GM12878 (cell line): ENCODE measurements at regions not wholly inside any gene's neighbourhood (a gene's known extent, or its start where the extent isn't known, plus 50 kb on each side); places are given as distances from the start of the nearest gene placed in this dataset.

ENCODE experiments used
- ATAC-seq: fragments of 200-7000 bp; cut with Tn5 transposase; 3 replicates; pipeline ENCODE4 v1.9.1; 2020; ENCODE audit warnings: mild to moderate bottlenecking, moderate library complexity
- BruUV-seq: library from RNA; stranded (reverse); fragments of 400-500 nt; replicated peaks from 2 replicates; lab custom pipeline; 2021; lab: Mats Ljungman, UMichigan
- CTCF ChIA-PET: fragments of 300-600 bp; sonication (Branson Sonifier 250); formaldehyde crosslinking; extraction: SDS; loops from one replicate; lab custom pipeline; 2021; ENCODE audit warnings: inconsistent platforms; lab: Yijun Ruan, JAX
- POLR2A ChIA-PET: fragments of 350-600 bp; formaldehyde crosslinking; extraction: SDS; loops from one replicate; lab custom pipeline; 2021; ENCODE audit warnings: inconsistent platforms; lab: Charles Lee
- RAD21 ChIA-PET: fragments of 300-600 bp; sonication (Branson Sonifier 250); formaldehyde crosslinking; loops from one replicate; lab custom pipeline; 2023; ENCODE audit warnings: antibody characterized with exemption; ENCODE audit not compliant: unreplicated experiment; lab: Charles Lee
- SMC1A ChIA-PET: fragments of 300-600 bp; sonication (Branson Sonifier 250); formaldehyde crosslinking; loops from one replicate; lab custom pipeline; 2023; ENCODE audit not compliant: unreplicated experiment, uncharacterized antibody; lab: Charles Lee
- DNase-seq: peaks from one replicate; pipeline ENCODE4 v3.0.0-alpha.2; 2011; ENCODE audit warnings: low read depth, low spot score
- FAIRE-seq: peaks from 3 replicates; lab custom pipeline; 2011; peaks lifted over from hg19 to GRCh38; lab: Jason Lieb, UNC
- H2AFZ ChIP-seq: 2 replicates; pipeline ENCODE4 v1.6.0; 2011; ENCODE audit warnings: low read depth, low read length, control low read depth; ENCODE audit not compliant: control insufficient read depth
- H3K27ac ChIP-seq: 2 replicates; pipeline ENCODE4 v1.5.1; 2011; ENCODE audit warnings: control low read depth; ENCODE audit not compliant: control insufficient read depth, insufficient read depth
- H3K27me3 ChIP-seq, 2 experiments: replicated peaks in 1 of 2; 2 replicates each; pipeline versions ENCODE4 v1.6.0 to v1.6.1; 2011; ENCODE audit warnings: low read length in 1 of 2; ENCODE audit not compliant: control insufficient read depth in 2 of 2, insufficient read depth in 2 of 2
- H3K36me3 ChIP-seq, 2 experiments: 2 replicates each; pipeline ENCODE4 v1.5.1; 2011; ENCODE audit warnings: low read length in 1 of 2; ENCODE audit not compliant: control insufficient read depth in 2 of 2, insufficient read depth in 2 of 2
- H3K4me1 ChIP-seq: 2 replicates; pipeline ENCODE4 v1.6.1; 2011; ENCODE audit warnings: mild to moderate bottlenecking, low read length, moderate library complexity, mixed read lengths; ENCODE audit not compliant: control insufficient read depth, insufficient read depth
- H3K4me2 ChIP-seq: 2 replicates; pipeline ENCODE4 v1.6.0; 2011; ENCODE audit warnings: control low read depth; ENCODE audit not compliant: control insufficient read depth, insufficient read depth
- H3K4me3 ChIP-seq: fragments of 200-600 bp; sonication (generic); 2 replicates; pipeline ENCODE4 v1.5.1; 2016
- H3K79me2 ChIP-seq: 2 replicates; pipeline ENCODE4 v1.6.0; 2011; ENCODE audit warnings: low read length; ENCODE audit not compliant: control insufficient read depth, insufficient read depth
- H3K9ac ChIP-seq: 2 replicates; pipeline ENCODE4 v1.8.0; 2011; ENCODE audit warnings: low read length, control low read depth, mixed read lengths; ENCODE audit not compliant: control insufficient read depth, insufficient read depth
- H3K9me3 ChIP-seq: replicated peaks from 3 replicates; pipeline ENCODE4 v1.5.1; 2011; ENCODE audit warnings: mild to moderate bottlenecking, low read length; ENCODE audit not compliant: control insufficient read depth, insufficient read depth
- H4K20me1 ChIP-seq: 2 replicates; pipeline ENCODE4 v1.6.0; 2011; ENCODE audit not compliant: control insufficient read depth, insufficient read depth
- BCL11A ChIP-seq: IDR thresholded peaks from 2 replicates; pipeline ENCODE4 v1.6.1; 2011; ENCODE audit warnings: low read depth, low read length
- BCL3 ChIP-seq: IDR thresholded peaks from 2 replicates; pipeline ENCODE4 v1.6.1; 2011; ENCODE audit warnings: borderline replicate concordance, low read depth, mild to moderate bottlenecking, moderate library complexity, low read length; ENCODE audit not compliant: insufficient read depth, poor library complexity, severe bottlenecking
- CHD2 ChIP-seq: IDR thresholded peaks from 2 replicates; pipeline ENCODE4 v1.6.1; 2011; ENCODE audit warnings: low read depth, low read length, improper control_type of control experiment, borderline replicate concordance
- CREM ChIP-seq: IDR thresholded peaks from 2 replicates; pipeline ENCODE4 v1.6.1; 2014; ENCODE audit warnings: antibody characterized with exemption, low read depth
- E2F8 ChIP-seq: fragments of 450-650 bp; IDR thresholded peaks from 2 replicates; pipeline ENCODE4 v1.6.1; 2018; ENCODE audit warnings: mild to moderate bottlenecking, low read depth, moderate library complexity; ENCODE audit not compliant: partially characterized antibody
- ESRRA ChIP-seq: IDR thresholded peaks from 2 replicates; pipeline ENCODE4 v1.6.1; 2012; ENCODE audit warnings: mild to moderate bottlenecking, low read length, improper control_type of control experiment
- GABPA ChIP-seq: IDR thresholded peaks from 2 replicates; pipeline ENCODE4 v1.6.1; 2014; ENCODE audit warnings: antibody characterized with exemption, low read depth, mild to moderate bottlenecking, inconsistent platforms
- IKZF1 ChIP-seq: fragments of 450-650 bp; conservative IDR thresholded peaks from 2 replicates; pipeline ENCODE4 v1.6.1; 2017; ENCODE audit warnings: antibody characterized with exemption, mild to moderate bottlenecking
- JUND ChIP-seq: IDR thresholded peaks from 2 replicates; pipeline ENCODE4 v1.6.1; 2012; ENCODE audit warnings: low read depth, mild to moderate bottlenecking, low read length, improper control_type of control experiment, moderate library complexity
- MXI1 ChIP-seq: fragments of 150-350 bp; IDR thresholded peaks from 2 replicates; pipeline ENCODE4 v1.6.1; 2011; ENCODE audit warnings: low read depth, mild to moderate bottlenecking, inconsistent platforms, low read length, improper control_type of control experiment
- NRF1 ChIP-seq: conservative IDR thresholded peaks from 2 replicates; pipeline ENCODE4 v1.6.1; 2011; ENCODE audit warnings: mild to moderate bottlenecking, low read depth, low read length, improper control_type of control experiment
- RELB ChIP-seq: fragments of 450-650 bp; IDR thresholded peaks from 2 replicates; pipeline ENCODE4 v1.6.1; 2017; ENCODE audit warnings: low read depth, mild to moderate bottlenecking, moderate library complexity
- RUNX3 ChIP-seq: IDR thresholded peaks from 2 replicates; pipeline ENCODE4 v1.6.1; 2012; ENCODE audit warnings: low read length, inconsistent platforms
- SMAD1 ChIP-seq: fragments of 450-650 bp; IDR thresholded peaks from 2 replicates; pipeline ENCODE4 v1.6.1; 2018; ENCODE audit warnings: mild to moderate bottlenecking, low read depth; ENCODE audit not compliant: partially characterized antibody
- SMC3 ChIP-seq: IDR thresholded peaks from 2 replicates; pipeline ENCODE4 v1.6.1; 2011; ENCODE audit warnings: low read length, improper control_type of control experiment, borderline replicate concordance
- SP1 ChIP-seq: IDR thresholded peaks from one replicate; pipeline ENCODE4 v1.6.1; 2011; ENCODE audit warnings: low read depth, low read length
- SPI1 ChIP-seq: IDR thresholded peaks from 2 replicates; pipeline ENCODE4 v1.6.1; 2011; ENCODE audit warnings: low read depth, mild to moderate bottlenecking, low read length, moderate library complexity, borderline replicate concordance; ENCODE audit not compliant: insufficient read depth
- YY1 ChIP-seq: IDR thresholded peaks from 2 replicates; pipeline ENCODE4 v1.6.1; 2011; ENCODE audit warnings: low read depth, mild to moderate bottlenecking, low read length
- ZZZ3 ChIP-seq: IDR thresholded peaks from 2 replicates; pipeline ENCODE4 v1.6.1; 2011; ENCODE audit warnings: low read depth; ENCODE audit not compliant: control insufficient read depth, insufficient read length
- WGBS: methylation state at CpG from one replicate; pipeline ENCODE4 v1.1.6; 2016; ENCODE audit warnings: low lambda C conversion rate; ENCODE audit not compliant: insufficient replicate concordance, insufficient coverage; ENCODE audit errors: missing lambda C conversion rate; 5-methylcytosine and 5-hydroxymethylcytosine counted together
- in situ Hi-C: fragments of 300-500 bp; cut with MboI; formaldehyde crosslinking; loops from 9 replicates; pipeline ENCODE4 v1.14.3; 2018; ENCODE audit warnings: mixed read lengths
- intact Hi-C: fragments of 100-400 bp; cut with micrococcal nuclease; formaldehyde crosslinking; loops from one replicate; pipeline ENCODE4 v1.14.2; 2022; ENCODE audit not compliant: unreplicated experiment

- TF ChIP-seq CHD2: no peak
- no peak for TF ChIP-seq SPI1
These were observed 820.8 kb downstream of the TYW1 start (continued) for GRCh38 chr7:67817481-67817880.

- RAD21 ChIA-PET: no interaction called here
- CTCF ChIA-PET: no interaction called here
- FAIRE-seq (no peak), ATAC-seq (no peak), DNase-seq (no peak)
- POLR2A ChIA-PET: no interaction called here
- no peak overlapping the region for H3K9ac ChIP-seq
- no peaks in the 10 kb centered on the region for H4K20me1 ChIP-seq
- 50% methylated on average over 7 of the region's 7 CpGs for WGBS
- intact Hi-C loops: no loop called here
- H3K79me2 ChIP-seq: no peaks in the 10 kb centered on the region
- no peaks in the 10 kb centered on the region for H3K27me3 ChIP-seq
- H3K4me2 ChIP-seq: no peak overlapping the region
- no TSS peak for BruUV-seq
- H3K27ac ChIP-seq: no peak overlapping the region
- SMC1A ChIA-PET: no interaction called here
- no peaks in the 10 kb centered on the region; the same call in 2 of the 3 replicates for H3K9me3 ChIP-seq
- in situ Hi-C loops: no loop called here
- no peaks in the 10 kb centered on the region for H3K4me1 ChIP-seq
- no peak overlapping the region for H3K4me3 ChIP-seq
- H2AFZ ChIP-seq: no peak overlapping the region
- no peaks in the 10 kb centered on the region for H3K36me3 ChIP-seq
- TF ChIP-seq SMC3 (no peak), BCL3 (no peak), YY1 (no peak), RELB (no peak), BCL11A (no peak), ZZZ3 (no peak), JUND (no peak), E2F8 (no peak), MXI1 (no peak), ESRRA (no peak), SP1 (no peak), CREM (no peak), SMAD1 (no peak), NRF1 (no peak), IKZF1 (no peak), RUNX3 (no peak), GABPA (no peak)
These were observed 824.5 kb downstream of the TYW1 start for GRCh38 chr7:67821116-67821515.
